ENCODE measurements at regions not wholly inside any gene's neighbourhood (a gene's known extent, or its start where the extent isn't known, plus 50 kb on each side); places are given as distances from the start of the nearest gene placed in this dataset.

DNA sequence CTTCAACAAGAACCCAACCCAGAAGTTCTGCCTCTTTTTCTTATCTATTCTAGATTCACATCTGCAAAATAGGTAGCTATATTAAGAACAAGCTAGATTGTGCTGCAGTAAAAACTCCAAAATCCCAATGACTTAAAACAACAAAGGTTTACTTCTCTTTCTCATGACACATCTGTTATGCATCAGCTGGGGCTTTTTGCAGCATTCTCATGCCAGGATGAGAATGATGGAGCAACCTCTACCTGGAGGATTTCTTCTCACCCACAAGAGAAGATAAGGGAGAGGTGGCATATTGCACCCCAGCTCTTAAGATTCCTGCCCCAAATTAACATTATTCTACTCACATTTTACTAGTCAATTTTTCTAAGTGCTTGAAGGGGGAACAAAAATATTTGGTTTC lies 152.3 kb upstream of the SPAG17 start:
- DNase-seq (ENCODE audit: low read depth), result peak; percentile 70
- H3K4me3 ChIP-seq (ENCODE audit: low read length), result no peak overlapping the region
- no peak for TF ChIP-seq CTCF (IDR thresholded peaks at IDR 0.05; ENCODE audit: insufficient read depth, low read depth, low read length, missing control alignments)

DNA sequence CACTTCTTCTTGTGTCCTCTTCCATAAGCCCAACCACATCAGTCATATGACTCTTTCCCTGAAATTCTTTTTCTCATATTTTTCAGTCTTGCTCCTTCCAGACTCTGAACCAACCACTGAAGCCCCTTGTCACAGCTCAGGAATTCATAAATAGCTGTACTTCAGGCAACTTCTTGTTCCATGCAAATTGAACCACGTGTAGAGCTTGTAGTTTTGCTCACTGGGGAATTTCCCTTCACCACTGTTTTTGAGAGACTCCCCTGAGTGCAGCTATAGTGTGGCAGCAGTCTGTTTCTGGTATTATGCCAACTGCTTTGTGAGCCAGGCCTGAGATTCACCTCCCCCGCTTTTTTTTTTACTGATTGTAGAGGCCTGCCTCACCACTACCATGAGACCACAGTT lies 150.3 kb upstream of the SPAG17 start:
- TF ChIP-seq CTCF (IDR thresholded peaks at IDR 0.05; ENCODE audit: insufficient read depth, low read depth, low read length, missing control alignments), result no peak
- no peak overlapping the region for H3K4me3 ChIP-seq (ENCODE audit: low read length)
- DNase-seq (ENCODE audit: low read depth), result peak; percentile 84

DNA sequence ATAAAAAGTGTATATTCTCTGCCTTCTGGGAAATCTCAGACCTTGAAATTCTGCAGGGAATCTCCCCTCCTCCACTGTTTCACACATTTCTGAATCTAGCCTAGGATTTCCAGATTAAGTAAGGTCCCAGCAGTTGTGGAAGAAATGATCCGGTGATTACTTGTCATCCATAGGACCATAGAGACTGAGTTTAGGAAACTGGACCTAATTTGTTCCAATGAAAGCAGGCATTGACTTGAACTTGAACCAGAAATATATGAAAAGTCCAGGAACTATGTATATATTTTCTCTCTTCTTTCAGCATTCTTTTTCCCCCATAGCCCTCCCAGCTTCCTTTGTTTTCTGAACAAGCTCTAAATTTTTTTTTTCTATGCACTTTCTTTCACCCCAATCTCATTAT lies 149.5 kb upstream of the SPAG17 start:
- DNase-seq (ENCODE audit: low read depth), result no peak
- no peak for TF ChIP-seq CTCF (IDR thresholded peaks at IDR 0.05; ENCODE audit: insufficient read depth, low read depth, low read length, missing control alignments)
- no peak overlapping the region for H3K4me3 ChIP-seq (ENCODE audit: low read length)

DNA sequence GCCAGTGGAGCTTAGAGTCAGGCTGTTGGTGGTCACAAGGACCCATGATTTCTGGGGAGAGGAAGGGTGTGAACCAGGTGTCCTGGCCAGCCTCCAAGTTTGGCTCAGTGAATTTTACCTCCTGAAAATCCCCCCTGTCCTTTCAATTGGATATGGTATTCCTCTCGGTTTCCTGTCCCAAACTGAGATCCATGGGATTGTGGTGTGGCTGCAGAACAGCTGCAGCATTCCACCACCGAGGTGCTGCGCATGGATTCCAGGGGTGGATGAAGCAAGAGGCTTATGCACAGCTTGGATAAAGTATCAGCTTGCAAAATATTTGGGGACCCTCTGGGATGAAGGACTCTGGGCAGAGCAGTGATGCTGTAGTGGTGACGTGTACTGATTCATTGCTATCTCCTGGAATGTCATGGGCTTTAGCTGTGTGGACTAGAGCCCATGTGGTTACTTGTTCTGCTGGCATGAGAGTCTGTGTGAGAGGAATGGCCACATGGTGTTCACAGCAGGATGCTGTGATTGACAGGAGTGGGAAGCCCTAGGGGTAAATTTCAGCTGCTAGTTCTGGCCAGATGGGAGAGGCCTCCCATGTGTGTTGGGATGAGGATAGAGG lies 148.7 kb upstream of the SPAG17 start:
- no peak for TF ChIP-seq CTCF (IDR thresholded peaks at IDR 0.05; ENCODE audit: insufficient read depth, low read depth, low read length, missing control alignments)
- DNase-seq (ENCODE audit: low read depth), result no peak
- no peak overlapping the region for H3K4me3 ChIP-seq (ENCODE audit: low read length)

DNA sequence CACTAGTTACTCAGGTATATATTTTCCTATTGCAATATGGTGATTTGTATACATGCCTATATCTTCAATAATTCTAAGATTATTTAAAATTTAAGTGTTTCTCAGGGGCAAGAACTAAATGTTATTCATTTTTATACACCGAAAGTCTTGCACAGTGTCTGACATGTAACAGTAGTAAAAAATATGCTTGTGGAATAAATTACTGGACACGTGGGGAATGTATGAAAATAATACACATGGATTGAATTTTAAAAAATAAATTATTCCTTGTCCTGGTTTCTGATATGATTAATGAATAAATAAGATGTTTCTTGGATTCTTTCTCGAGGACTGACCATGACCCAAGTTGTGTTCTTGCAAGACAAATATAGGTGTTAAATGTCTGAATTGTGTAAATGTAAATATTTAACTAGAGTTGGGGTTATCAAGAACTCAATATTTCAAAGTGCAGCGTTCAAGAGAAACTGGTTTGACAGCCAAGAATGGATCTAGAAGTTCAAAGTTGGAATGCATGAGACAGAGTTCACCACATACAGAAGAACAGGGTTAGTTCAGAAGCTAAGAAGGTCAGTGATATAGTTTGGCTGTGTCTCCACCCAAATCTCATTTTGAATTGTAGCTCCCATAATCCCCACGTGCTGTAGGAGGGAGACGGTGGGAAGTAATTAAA lies 142.1 kb upstream of the SPAG17 start:
- TF ChIP-seq CTCF (IDR thresholded peaks at IDR 0.05; ENCODE audit: insufficient read depth, low read depth, low read length, missing control alignments), result no peak

GRCh38 chr1:118325550-118326225 lies 140.7 kb upstream of the SPAG17 start:
- DNase-seq (ENCODE audit: low read depth), result peak; percentile 57
- no peak overlapping the region for H3K4me3 ChIP-seq (ENCODE audit: low read length)

More for the DNA sequence above, 142.1 kb upstream of the SPAG17 start:
- no peak for DNase-seq (ENCODE audit: low read depth)
- no peak overlapping the region for H3K4me3 ChIP-seq (ENCODE audit: low read length)

More at GRCh38 chr1:118325550-118326225, 140.7 kb upstream of the SPAG17 start:
- no peak for TF ChIP-seq CTCF (IDR thresholded peaks at IDR 0.05; ENCODE audit: insufficient read depth, low read depth, low read length, missing control alignments)
